Left ventricle myocardium inferior (tissue), 1 donor: ENCODE measurements at regions not wholly inside any gene's neighbourhood (a gene's known extent, or its start where the extent isn't known, plus 50 kb on each side); places are given as distances from the start of the nearest gene placed in this dataset.

Source experiments
- DNase-seq: peaks from one replicate; pipeline ENCODE4 v3.0.0-alpha.2; 2020
- H3K27ac ChIP-seq: fragments of 200-600 bp; replicated peaks from 2 replicates; pipeline ENCODE4 v1.8.0; 2021
- H3K27me3 ChIP-seq: fragments of 200-600 bp; 2 replicates; pipeline ENCODE4 v1.8.0; 2021; ENCODE audit warnings: low read depth
- H3K36me3 ChIP-seq: fragments of 200-600 bp; 2 replicates; pipeline ENCODE4 v1.8.0; 2021
- H3K4me1 ChIP-seq: fragments of 200-600 bp; 2 replicates; pipeline ENCODE4 v1.8.0; 2021
- H3K4me3 ChIP-seq: fragments of 200-600 bp; 2 replicates; pipeline ENCODE4 v1.8.0; 2021; ENCODE audit warnings: mild to moderate bottlenecking, moderate library complexity
- H3K9me3 ChIP-seq: fragments of 200-600 bp; replicated peaks from 2 replicates; pipeline ENCODE4 v1.8.0; 2021
- CTCF ChIP-seq: fragments of 200-600 bp; IDR thresholded peaks from 2 replicates; pipeline ENCODE4 v1.8.0; 2021; ENCODE audit warnings: antibody characterized with exemption, mild to moderate bottlenecking, borderline replicate concordance
- intact Hi-C: fragments of 100-400 bp; cut with micrococcal nuclease; formaldehyde crosslinking; loops from one replicate; pipeline ENCODE4 v1.11.0; 2022
- donor health status: DM: no; HTN: yes; CAD: no; lungs with severe emphysema.

- Histone ChIP-seq H3K27ac (no peak overlapping the region), H3K36me3 (no peaks in the 10 kb centered on the region), H3K27me3 (no peaks in the 10 kb centered on the region), H3K4me1 (peaks cover 11% of the 10 kb centered on the region), H3K9me3 (peaks cover 21% of the 10 kb centered on the region), H3K4me3 (no peak overlapping the region)
- TF ChIP-seq CTCF = no peak
- no peak for DNase-seq
- intact Hi-C loops = no loop called here
These were observed 64.5 kb downstream of the PSMG1 start for GRCh38 chr21:39118604-39119215.

- no peaks in the 10 kb centered on the region for H3K27me3 ChIP-seq
- H3K4me1 ChIP-seq = peaks cover 16% of the 10 kb centered on the region
- intact Hi-C loops = no loop called here
- DNase-seq = no peak
- no peak overlapping the region for H3K4me3 ChIP-seq
- H3K9me3 ChIP-seq = peaks cover 14% of the 10 kb centered on the region
- no peak for TF ChIP-seq CTCF
- no peaks in the 10 kb centered on the region for H3K36me3 ChIP-seq
- no peak overlapping the region for H3K27ac ChIP-seq
These were observed 65.2 kb downstream of the PSMG1 start for GRCh38 chr21:39118061-39118460.

- intact Hi-C loops = no loop called here
- Histone ChIP-seq H3K9me3 (peaks cover 8% of the 10 kb centered on the region), H3K36me3 (no peaks in the 10 kb centered on the region), H3K27me3 (no peaks in the 10 kb centered on the region), H3K4me3 (no peak overlapping the region), H3K27ac (no peak overlapping the region), H3K4me1 (peaks cover 21% of the 10 kb centered on the region)
- TF ChIP-seq CTCF = no peak
- DNase-seq = no peak
These were observed 65.7 kb downstream of the PSMG1 start for GRCh38 chr21:39117440-39117970.

- no peaks in the 10 kb centered on the region for H3K36me3 ChIP-seq
- no peak for TF ChIP-seq CTCF
These were observed 66.4 kb downstream of the PSMG1 start for GRCh38 chr21:39116761-39117439.

GRCh38 chr21:39115576-39116235, 67.5 kb downstream of the PSMG1 start:
- Histone ChIP-seq H3K4me3 (no peak overlapping the region), H3K4me1 (peaks cover 21% of the 10 kb centered on the region), H3K36me3 (no peaks in the 10 kb centered on the region), H3K27me3 (no peaks in the 10 kb centered on the region), H3K27ac (no peak overlapping the region), H3K9me3 (no peaks in the 10 kb centered on the region)
- TF ChIP-seq CTCF = no peak
- DNase-seq = no peak
- intact Hi-C loops = no loop called here

More at GRCh38 chr21:39116761-39117439, 66.4 kb downstream of the PSMG1 start:
- H3K4me1 ChIP-seq = peaks cover 21% of the 10 kb centered on the region
- H3K9me3 ChIP-seq = peaks cover 2% of the 10 kb centered on the region
- no peak overlapping the region for H3K27ac ChIP-seq
- DNase-seq = no peak
- H3K27me3 ChIP-seq = no peaks in the 10 kb centered on the region
- H3K4me3 ChIP-seq = no peak overlapping the region
- intact Hi-C loops = no loop called here
